ENCODE measurements at regions not wholly inside any gene's neighbourhood (a gene's known extent, or its start where the extent isn't known, plus 50 kb on each side); places are given as distances from the start of the nearest gene placed in this dataset.
"Not testable (repeated sequence)": the region's sequence is repeated elsewhere in the genome, so short reads cannot be mapped to it uniquely, and the experiment has no call there.

DNA sequence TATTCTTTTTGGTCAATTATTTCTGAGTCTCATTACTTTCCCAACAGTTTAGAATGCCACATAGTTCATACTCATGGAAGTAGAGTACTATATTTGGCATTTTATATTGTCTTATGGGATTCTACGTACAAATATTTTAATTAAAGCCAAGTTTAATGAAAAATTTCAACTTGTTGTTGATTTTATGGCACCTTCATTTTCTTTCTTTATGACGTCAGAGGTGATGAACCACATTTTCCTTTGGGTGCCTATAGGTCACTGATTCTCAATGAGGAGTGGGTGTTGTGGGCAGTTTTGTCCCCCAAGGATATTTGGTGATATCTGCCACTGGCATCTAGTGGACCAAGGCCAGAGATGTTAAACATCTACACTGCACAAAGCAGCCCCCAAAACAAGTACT lies 1071.3 kb downstream of the NXPH1 start:
- DNase-seq (ENCODE audit: low spot score): no peak

- DNase-seq (ENCODE audit: low spot score): no peak
These were observed 1072.1 kb downstream of the NXPH1 start for GRCh38 chr7:9505516-9505915.

GRCh38 chr7:9507290-9507689 lies 1073.9 kb downstream of the NXPH1 start:
- peak; percentile 26 for DNase-seq (ENCODE audit: low spot score)

DNA sequence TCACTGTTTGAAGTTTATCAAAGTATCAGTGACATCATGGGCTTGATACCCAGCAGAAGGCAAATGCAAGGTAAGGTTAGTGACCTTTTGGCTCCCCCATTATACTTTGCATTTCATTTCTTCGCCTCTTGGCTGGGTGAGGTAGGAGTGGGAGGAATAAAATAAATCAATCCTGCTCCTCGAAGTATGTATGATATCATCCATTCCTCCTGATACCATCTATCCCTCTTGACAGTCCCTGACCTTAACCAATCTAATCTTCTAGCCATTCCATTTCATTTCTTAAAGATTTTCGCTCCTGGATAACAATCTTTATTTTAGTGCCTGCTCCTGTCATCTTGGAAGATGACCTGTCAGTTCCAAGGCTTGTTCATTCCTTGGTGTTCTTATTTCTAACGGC lies 1083.3 kb downstream of the NXPH1 start:
- no peak for DNase-seq (ENCODE audit: low spot score)

DNA sequence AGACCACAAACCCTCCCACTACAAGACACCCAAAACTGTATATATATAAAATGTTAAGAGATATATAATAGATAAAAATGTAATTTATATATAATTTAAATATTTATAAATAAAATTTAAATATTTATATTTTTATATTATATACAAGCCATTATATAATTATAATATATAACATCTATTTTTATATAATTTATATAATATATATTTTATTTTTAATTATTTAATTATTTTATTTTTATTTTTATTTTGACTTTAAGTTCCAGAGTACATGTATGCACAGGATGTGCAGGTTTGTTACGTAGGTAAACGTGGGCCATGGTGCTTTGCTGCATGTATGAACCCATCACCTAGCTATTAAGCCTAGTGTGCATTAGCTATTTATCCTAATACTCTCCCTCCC lies 1090.2 kb downstream of the NXPH1 start:
- DNase-seq (ENCODE audit: low spot score): no peak

GRCh38 chr7:9552431-9552830 lies 1119.0 kb downstream of the NXPH1 start:
- DNase-seq (ENCODE audit: low spot score): not testable (repeated sequence)

DNA sequence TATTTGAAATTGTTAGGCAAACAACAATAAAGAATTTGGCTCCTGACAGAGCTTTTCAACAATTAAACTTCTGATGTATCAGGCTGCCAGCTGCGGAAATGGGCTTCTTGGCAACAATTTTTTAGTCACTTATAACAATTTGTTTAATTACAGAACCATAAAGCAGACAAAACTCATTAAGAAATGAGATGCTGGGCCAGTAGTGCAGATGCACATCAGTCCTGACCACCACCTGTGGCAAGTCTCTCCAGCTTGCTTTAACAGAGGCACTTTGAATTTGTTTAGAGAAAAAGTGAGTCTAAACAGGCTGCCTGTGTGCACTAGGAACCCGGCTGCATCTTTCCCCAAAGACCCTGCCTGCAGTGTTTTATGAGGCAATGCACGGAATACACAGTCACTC lies 1124.4 kb downstream of the NXPH1 start:
- peak; percentile 3 for DNase-seq (ENCODE audit: low spot score)

DNA sequence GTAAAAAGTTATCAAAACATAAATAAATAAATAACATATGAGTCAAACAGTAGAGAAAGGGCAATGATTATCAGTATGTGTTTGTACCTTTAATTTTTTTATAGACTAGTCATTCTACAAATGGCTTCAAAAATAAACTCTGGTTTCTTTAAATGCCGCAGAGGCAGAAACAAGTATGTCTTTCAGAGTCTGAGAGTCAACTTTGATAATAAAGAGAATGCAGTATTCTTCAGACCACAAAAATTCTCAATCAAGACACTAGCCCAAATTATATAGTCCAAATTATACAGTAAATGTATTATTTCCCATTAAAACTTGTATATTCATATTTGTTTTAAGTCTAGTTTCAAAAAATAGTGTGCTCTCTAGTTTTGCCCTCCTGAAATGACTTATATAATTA lies 1142.3 kb downstream of the NXPH1 start:
- no peak for DNase-seq (ENCODE audit: low spot score)

DNA sequence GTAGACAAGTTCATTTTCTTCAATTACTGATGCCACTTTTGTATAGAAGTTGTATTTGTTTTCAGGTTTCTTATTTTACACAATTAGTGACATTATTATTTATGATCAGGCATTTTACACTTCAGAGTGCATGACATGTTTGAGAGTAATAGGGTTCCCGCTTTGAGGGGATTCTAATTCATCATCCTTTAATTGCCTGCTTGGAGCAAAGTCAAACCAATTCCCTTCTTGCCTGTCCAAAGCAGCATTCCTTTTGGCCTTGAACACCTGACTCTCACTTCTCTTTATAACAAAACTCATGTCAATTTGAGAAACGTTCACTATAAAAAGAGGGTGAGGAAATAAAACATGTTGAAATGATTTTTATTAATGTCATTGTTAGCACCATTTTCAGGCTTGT lies 1149.4 kb downstream of the NXPH1 start:
- DNase-seq (ENCODE audit: low spot score): no peak

- no peak for DNase-seq (ENCODE audit: low spot score)
These were observed 1165.0 kb downstream of the NXPH1 start for GRCh38 chr7:9598411-9598810.

GRCh38 chr7:9600974-9601373 lies 1167.6 kb downstream of the NXPH1 start:
- peak; percentile 3 for DNase-seq (ENCODE audit: low spot score)

- DNase-seq (ENCODE audit: low spot score): no peak
These were observed 1169.9 kb downstream of the NXPH1 start for GRCh38 chr7:9603291-9603690.

DNA sequence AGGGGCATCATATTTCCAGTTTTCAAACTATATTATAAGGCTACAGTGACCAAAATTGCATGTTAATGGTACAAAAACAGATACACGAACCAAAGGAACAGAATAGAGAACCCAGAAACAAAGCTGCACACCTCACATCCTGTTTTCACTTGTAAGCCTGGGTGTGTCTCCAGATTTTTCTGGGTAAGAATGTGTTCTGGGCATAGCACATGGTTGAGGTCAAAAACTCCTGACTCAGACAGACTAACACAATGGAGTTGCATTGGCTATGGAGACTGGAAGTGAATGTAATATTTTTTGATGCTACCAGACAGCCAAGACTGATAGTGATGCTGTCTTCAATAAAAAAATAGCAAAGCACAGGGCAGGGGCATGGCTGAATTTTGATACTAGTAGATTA lies 1175.2 kb downstream of the NXPH1 start:
- no peak for DNase-seq (ENCODE audit: low spot score)

- DNase-seq (ENCODE audit: low spot score): not testable (repeated sequence)
These were observed 1187.5 kb downstream of the NXPH1 start for GRCh38 chr7:9620899-9621298.

- DNase-seq (ENCODE audit: low spot score): not testable (repeated sequence)
These were observed 1188.0 kb downstream of the NXPH1 start for GRCh38 chr7:9621306-9621902.

GRCh38 chr7:9621927-9622326 lies 1188.5 kb downstream of the NXPH1 start:
- DNase-seq (ENCODE audit: low spot score): no peak

GRCh38 chr7:9625953-9626352 lies 1192.5 kb downstream of the NXPH1 start:
- no peak for DNase-seq (ENCODE audit: low spot score)

DNA sequence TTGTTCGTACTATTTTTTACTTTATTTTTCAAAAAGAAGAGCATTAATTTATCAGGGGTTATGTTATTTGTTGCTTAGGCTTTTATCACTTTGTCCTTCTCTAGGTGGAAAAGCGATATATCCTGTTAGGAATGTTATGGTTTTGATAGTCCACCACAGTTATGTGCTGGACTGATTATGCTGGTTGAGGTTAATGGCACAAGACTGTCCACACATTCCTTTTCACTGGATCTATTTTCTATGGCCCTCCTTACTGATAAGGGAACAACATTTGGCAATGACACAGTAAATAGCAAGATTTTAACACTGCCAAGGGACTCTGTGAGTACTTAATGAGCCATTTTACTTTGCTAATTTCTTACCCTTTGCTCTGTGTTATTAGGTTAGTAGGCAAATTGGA lies 1212.3 kb downstream of the NXPH1 start:
- no peak for DNase-seq (ENCODE audit: low spot score)

GRCh38 chr7:9657257-9657656 lies 1223.8 kb downstream of the NXPH1 start:
- DNase-seq (ENCODE audit: low spot score): peak; percentile 8

GRCh38 chr7:9671979-9672917 lies 1238.8 kb downstream of the NXPH1 start:
- no peak for DNase-seq (ENCODE audit: low spot score)

DNA sequence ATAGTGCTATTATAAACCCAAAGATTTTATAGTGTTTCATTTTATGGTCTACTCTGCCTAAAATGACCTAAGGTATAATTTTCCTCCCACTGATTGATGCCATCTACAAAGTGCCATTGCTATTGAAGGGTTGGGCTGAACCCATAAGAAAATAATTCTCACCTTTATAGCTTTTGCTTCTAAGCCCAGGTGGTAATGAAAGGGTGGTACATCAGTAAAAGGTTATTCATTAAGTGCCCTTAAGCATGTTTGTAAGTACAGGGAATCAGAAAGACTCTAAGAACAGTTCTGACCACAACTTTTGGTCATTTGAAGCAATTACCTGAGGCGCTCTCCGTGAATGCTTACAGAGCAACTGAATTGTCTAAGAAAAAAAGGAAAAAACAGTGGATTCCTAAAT lies 1247.3 kb downstream of the NXPH1 start:
- DNase-seq (ENCODE audit: low spot score): no peak

DNA sequence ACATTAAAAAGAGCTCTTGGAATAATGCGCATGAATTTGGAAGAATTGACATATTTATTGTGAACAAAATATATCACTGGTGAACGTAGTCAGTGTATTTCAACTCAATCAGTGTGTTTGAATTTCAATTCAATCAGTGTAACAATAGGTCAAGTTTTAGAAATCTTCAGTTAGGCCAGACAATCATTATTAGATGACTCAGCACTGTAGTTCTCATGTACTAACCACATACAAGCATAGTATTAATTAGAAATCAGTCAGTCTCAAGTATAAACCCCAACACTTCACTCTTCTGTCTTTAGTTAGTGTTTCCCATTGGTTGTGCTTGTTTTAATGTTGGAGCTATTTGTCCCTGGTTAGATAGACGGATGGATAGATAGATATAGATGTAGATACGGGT lies 1247.9 kb downstream of the NXPH1 start:
- DNase-seq (ENCODE audit: low spot score): no peak

- DNase-seq (ENCODE audit: low spot score): no peak
These were observed 1257.9 kb downstream of the NXPH1 start for GRCh38 chr7:9691286-9691685.

All from SK-N-DZ (cell line).